ENCODE measurements at regions not wholly inside any gene's neighbourhood (a gene's known extent, or its start where the extent isn't known, plus 50 kb on each side); places are given as distances from the start of the nearest gene placed in this dataset.

DNA sequence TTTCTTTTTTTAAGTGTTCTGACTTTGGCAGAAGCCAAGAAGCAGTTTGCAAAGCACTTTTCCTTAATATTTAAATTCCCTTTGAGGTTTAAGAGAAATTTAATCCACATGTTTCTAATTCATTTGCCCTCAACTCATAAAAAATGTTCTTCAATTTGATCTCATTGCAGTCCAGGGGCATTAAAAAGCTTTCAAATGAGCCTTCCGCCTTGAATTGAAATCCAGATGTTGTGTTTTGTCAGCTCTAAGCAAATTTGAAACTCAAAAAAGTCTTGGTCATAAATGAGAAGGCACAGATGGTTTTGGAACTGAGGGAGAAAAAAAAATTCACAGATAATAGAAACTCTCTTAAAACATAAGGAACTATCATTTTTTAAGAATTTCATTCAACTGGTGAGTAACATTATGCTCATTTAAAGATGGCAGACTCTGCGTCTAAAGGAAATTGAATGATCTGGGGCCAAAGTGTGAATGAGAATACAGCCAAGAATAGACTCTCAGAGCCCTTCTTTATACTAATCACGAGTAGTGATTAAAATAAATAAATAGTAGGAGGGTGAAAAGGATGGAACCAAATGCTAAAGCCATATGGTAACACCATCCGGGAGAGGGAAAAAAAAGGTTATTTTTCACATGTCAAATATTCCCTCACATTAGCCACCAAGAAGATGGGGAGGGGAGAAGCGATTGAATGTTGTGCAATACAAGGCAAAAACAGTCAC, 1304.7 kb downstream of the CDH8 start:
- H3K4me1 ChIP-seq (ENCODE audit: insufficient read depth, low read length): no peaks in the 10 kb centered on the region
- ChIA-PET POLR2A (ENCODE audit: unreplicated experiment) (no interaction called here), CTCF (no interaction called here)

DNA sequence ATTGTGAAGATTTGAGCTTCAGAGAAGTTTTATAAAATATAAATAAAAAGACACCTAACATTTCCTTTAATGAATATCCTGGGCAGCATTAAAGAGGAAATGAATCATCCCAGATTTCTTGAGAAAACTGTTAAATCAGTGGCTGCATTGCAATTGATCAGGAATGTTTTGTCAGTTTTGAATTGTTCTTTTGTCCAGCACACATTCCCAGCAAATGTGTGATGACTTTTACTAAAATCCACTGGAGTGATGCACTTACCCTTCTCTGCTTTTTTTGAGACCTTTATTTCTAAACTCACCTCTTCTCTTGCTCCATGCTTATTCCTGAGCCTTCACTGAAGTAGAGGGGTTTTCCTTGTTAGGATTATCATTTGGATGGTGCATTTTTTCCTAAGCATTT, 1307.2 kb downstream of the CDH8 start:
- Histone ChIP-seq H3K79me2 (ENCODE audit: low read length) (no peaks in the 10 kb centered on the region), H3K4me3 (ENCODE audit: low read length) (no peak overlapping the region), H3K4me2 (ENCODE audit: low read length) (no peak overlapping the region), H3K9me3 (ENCODE audit: low read length) (no peaks in the 10 kb centered on the region), H3K27me3 (ENCODE audit: low read length) (no peaks in the 10 kb centered on the region), H3K9ac (ENCODE audit: low read length) (no peak overlapping the region), H3K9me2 (replicated peaks; ENCODE audit: low read length) (no peaks in the 10 kb centered on the region), H3K27ac (ENCODE audit: low read length) (no peak overlapping the region), H3F3A (ENCODE audit: low read length, unreplicated experiment) (no peaks in the 10 kb centered on the region), H3K36me3 (ENCODE audit: low read depth, low read length) (no peaks in the 10 kb centered on the region), H4K20me1 (ENCODE audit: low read length) (no peaks in the 10 kb centered on the region), H3K4me1 (ENCODE audit: insufficient read depth, low read length) (no peaks in the 10 kb centered on the region), H2AFZ (ENCODE audit: low read length) (no peak overlapping the region)
- intact Hi-C loops (cut with micrococcal nuclease): no loop called here
- no peak for ATAC-seq
- no TSS peak for BruUV-seq (replicated peaks)
- DNase-seq: no peak
- ChIA-PET POLR2A (ENCODE audit: unreplicated experiment) (no interaction called here), CTCF (no interaction called here)
- TF ChIP-seq, protein P1, sequence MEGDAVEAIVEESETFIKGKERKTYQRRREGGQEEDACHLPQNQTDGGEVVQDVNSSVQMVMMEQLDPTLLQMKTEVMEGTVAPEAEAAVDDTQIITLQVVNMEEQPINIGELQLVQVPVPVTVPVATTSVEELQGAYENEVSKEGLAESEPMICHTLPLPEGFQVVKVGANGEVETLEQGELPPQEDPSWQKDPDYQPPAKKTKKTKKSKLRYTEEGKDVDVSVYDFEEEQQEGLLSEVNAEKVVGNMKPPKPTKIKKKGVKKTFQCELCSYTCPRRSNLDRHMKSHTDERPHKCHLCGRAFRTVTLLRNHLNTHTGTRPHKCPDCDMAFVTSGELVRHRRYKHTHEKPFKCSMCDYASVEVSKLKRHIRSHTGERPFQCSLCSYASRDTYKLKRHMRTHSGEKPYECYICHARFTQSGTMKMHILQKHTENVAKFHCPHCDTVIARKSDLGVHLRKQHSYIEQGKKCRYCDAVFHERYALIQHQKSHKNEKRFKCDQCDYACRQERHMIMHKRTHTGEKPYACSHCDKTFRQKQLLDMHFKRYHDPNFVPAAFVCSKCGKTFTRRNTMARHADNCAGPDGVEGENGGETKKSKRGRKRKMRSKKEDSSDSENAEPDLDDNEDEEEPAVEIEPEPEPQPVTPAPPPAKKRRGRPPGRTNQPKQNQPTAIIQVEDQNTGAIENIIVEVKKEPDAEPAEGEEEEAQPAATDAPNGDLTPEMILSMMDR (conservative IDR thresholded peaks at IDR 0.05; ENCODE audit: low read depth, low read length): no peak
- TF ChIP-seq EZH2phosphoT487 (IDR thresholded peaks at IDR 0.05; ENCODE audit: borderline replicate concordance, low read length): no peak
- no peak for TF ChIP-seq EZH2 (IDR thresholded peaks at IDR 0.05; ENCODE audit: low read length, unreplicated experiment)

More for the DNA sequence above, 1304.7 kb downstream of the CDH8 start:
- no peaks in the 10 kb centered on the region for H3K9me3 ChIP-seq (ENCODE audit: low read length)
- H3K27ac ChIP-seq (ENCODE audit: low read length): no peak overlapping the region
- H3K9ac ChIP-seq (ENCODE audit: low read length): no peak overlapping the region
- intact Hi-C loops (cut with micrococcal nuclease): no loop called here
- H4K20me1 ChIP-seq (ENCODE audit: low read length): no peaks in the 10 kb centered on the region
- BruUV-seq (replicated peaks): no TSS peak
- no peak for DNase-seq
- TF ChIP-seq EZH2 (IDR thresholded peaks at IDR 0.05; ENCODE audit: low read length, unreplicated experiment): no peak
- TF ChIP-seq, protein P1 (conservative IDR thresholded peaks at IDR 0.05; ENCODE audit: low read depth, low read length): no peak
- TF ChIP-seq EZH2phosphoT487 (IDR thresholded peaks at IDR 0.05; ENCODE audit: borderline replicate concordance, low read length): no peak
- no peaks in the 10 kb centered on the region for H3K9me2 ChIP-seq (replicated peaks; ENCODE audit: low read length)
- no peak overlapping the region for H3K4me2 ChIP-seq (ENCODE audit: low read length)
- no peak for ATAC-seq
- no peak overlapping the region for H3K4me3 ChIP-seq (ENCODE audit: low read length)
- H2AFZ ChIP-seq (ENCODE audit: low read length): no peak overlapping the region
- H3K27me3 ChIP-seq (ENCODE audit: low read length): no peaks in the 10 kb centered on the region
- no peaks in the 10 kb centered on the region for H3F3A ChIP-seq (ENCODE audit: low read length, unreplicated experiment)
- H3K36me3 ChIP-seq (ENCODE audit: low read depth, low read length): no peaks in the 10 kb centered on the region
- H3K79me2 ChIP-seq (ENCODE audit: low read length): no peaks in the 10 kb centered on the region

DNA sequence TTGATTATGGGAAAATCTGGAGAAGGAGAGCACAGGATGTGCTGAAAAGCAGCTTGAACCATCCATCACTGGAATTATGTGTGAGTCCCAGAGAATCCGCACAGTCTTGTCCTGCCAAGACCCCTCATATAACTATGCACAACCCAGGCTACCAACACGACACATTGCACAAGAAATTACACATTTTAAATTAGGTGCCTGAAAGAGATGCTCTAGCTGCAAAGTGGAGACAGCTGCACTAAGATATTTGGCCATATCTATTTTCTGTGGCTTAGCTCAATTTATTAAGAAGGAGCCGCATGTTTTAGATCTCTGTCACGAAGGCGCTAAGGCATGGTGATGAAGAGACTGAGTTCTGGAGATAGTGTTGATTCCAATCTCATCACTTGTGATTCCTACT, 1308.4 kb downstream of the CDH8 start:
- Histone ChIP-seq H3K79me2 (ENCODE audit: low read length) (no peaks in the 10 kb centered on the region), H3K9me2 (replicated peaks; ENCODE audit: low read length) (no peaks in the 10 kb centered on the region), H3K9ac (ENCODE audit: low read length) (no peak overlapping the region), H3K9me3 (ENCODE audit: low read length) (no peaks in the 10 kb centered on the region), H4K20me1 (ENCODE audit: low read length) (no peaks in the 10 kb centered on the region), H3K27me3 (ENCODE audit: low read length) (no peaks in the 10 kb centered on the region), H3K4me1 (ENCODE audit: insufficient read depth, low read length) (no peaks in the 10 kb centered on the region), H3K36me3 (ENCODE audit: low read depth, low read length) (no peaks in the 10 kb centered on the region), H3K27ac (ENCODE audit: low read length) (no peak overlapping the region), H3F3A (ENCODE audit: low read length, unreplicated experiment) (no peaks in the 10 kb centered on the region), H3K4me3 (ENCODE audit: low read length) (no peak overlapping the region), H3K4me2 (ENCODE audit: low read length) (no peak overlapping the region), H2AFZ (ENCODE audit: low read length) (no peak overlapping the region)
- ATAC-seq: no peak
- BruUV-seq (replicated peaks): no TSS peak
- DNase-seq: no peak
- intact Hi-C loops (cut with micrococcal nuclease): no loop called here
- CTCF ChIA-PET: no interaction called here
- POLR2A ChIA-PET (ENCODE audit: unreplicated experiment): no interaction called here
- TF ChIP-seq EZH2phosphoT487 (IDR thresholded peaks at IDR 0.05; ENCODE audit: borderline replicate concordance, low read length) (no peak), EZH2 (IDR thresholded peaks at IDR 0.05; ENCODE audit: low read length, unreplicated experiment) (no peak)
- TF ChIP-seq, protein P1 (conservative IDR thresholded peaks at IDR 0.05; ENCODE audit: low read depth, low read length): no peak

Data from PC-3 (cell line).